ENCODE measurements at regions not wholly inside any gene's neighbourhood (a gene's known extent, or its start where the extent isn't known, plus 50 kb on each side); places are given as distances from the start of the nearest gene placed in this dataset.

GRCh38 chr20:12924126-12924525 is 84.6 kb upstream of the SPTLC3 start:
- no peak for TF ChIP-seq MAX (CRISPR knock-in tag; IDR thresholded peaks at IDR 0.05)
- TF ChIP-seq OVOL2 (CRISPR knock-in tag; IDR thresholded peaks at IDR 0.05; ENCODE audit: borderline replicate concordance), result no peak
- no peak for TF ChIP-seq GTF2I (CRISPR knock-in tag; conservative IDR thresholded peaks at IDR 0.05)

All from WTC11 (cell line).